ENCODE measurements at regions not wholly inside any gene's neighbourhood (a gene's known extent, or its start where the extent isn't known, plus 50 kb on each side); places are given as distances from the start of the nearest gene placed in this dataset.

DNA sequence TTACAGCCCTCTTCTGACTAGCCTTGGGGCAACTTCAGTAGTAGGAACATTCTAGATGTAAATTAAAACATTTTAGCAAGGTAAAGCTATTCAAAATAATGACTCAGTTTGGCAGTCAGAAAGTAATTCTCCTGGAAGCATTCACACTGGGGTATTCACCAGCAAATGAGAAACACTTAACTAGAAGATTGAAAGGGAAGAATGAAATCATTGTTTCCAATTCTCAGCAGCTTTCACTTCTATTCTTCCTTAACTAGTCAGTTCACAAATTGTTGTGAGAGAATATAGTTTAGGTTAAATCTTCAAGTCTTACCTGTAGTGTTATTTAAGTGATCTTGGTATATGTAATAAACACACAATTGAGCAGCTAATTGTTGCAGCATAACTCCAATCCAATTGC is 1135.6 kb upstream of the FAM98A start:
- TF ChIP-seq CTCF (conservative IDR thresholded peaks at IDR 0.05; ENCODE audit: low read length) (no peak), EZH2phosphoT487 (IDR thresholded peaks at IDR 0.05; ENCODE audit: borderline replicate concordance) (no peak)
